SU-DHL-6 (cell line): ENCODE measurements at regions not wholly inside any gene's neighbourhood (a gene's known extent, or its start where the extent isn't known, plus 50 kb on each side); places are given as distances from the start of the nearest gene placed in this dataset.

ENCODE experiments used
- H2AFZ ChIP-seq: fragments of 200-600 bp; sonication (generic); 2 replicates; pipeline ENCODE4 v1.6.1; 2014; ENCODE audit warnings: low read depth, mild to moderate bottlenecking, moderate library complexity, mixed read lengths, antibody characterized with exemption, low read length; ENCODE audit not compliant: severe bottlenecking
- H3F3A ChIP-seq: fragments of 200-600 bp; shearing (Covaris generic); 2 replicates; pipeline ENCODE4 v1.6.0; 2016; ENCODE audit warnings: antibody characterized with exemption, mild to moderate bottlenecking; ENCODE audit not compliant: insufficient read depth
- H3K27ac ChIP-seq: fragments of 200-600 bp; sonication (generic); 2 replicates; pipeline ENCODE4 v1.5.1; 2016; ENCODE audit warnings: low read depth, mild to moderate bottlenecking, low read length, moderate library complexity, mixed read lengths
- H3K27me3 ChIP-seq: fragments of 200-600 bp; sonication (generic), shearing (Covaris generic); 2 replicates; pipeline ENCODE4 v1.6.0; 2014; ENCODE audit warnings: mild to moderate bottlenecking, low read length
- H3K36me3 ChIP-seq: fragments of 200-600 bp; sonication (generic); 2 replicates; pipeline ENCODE4 v1.6.1; 2014; ENCODE audit warnings: mild to moderate bottlenecking, low read length, mixed read lengths
- H3K4me2 ChIP-seq: fragments of 300-600, 200-600 bp; shearing (Covaris generic), sonication (generic); 2 replicates; pipeline ENCODE4 v1.6.0; 2014; ENCODE audit warnings: low read length, low read depth, mild to moderate bottlenecking; ENCODE audit not compliant: poor library complexity, severe bottlenecking
- H3K4me3 ChIP-seq: fragments of 200-600 bp; sonication (generic); 2 replicates; pipeline ENCODE4 v1.5.1; 2014; ENCODE audit warnings: antibody characterized with exemption, low read length, mild to moderate bottlenecking, mixed read lengths; ENCODE audit not compliant: insufficient read depth, poor library complexity, severe bottlenecking
- H3K79me2 ChIP-seq: fragments of 200-600 bp; sonication (generic); 2 replicates; pipeline ENCODE4 v1.6.1; 2014; ENCODE audit warnings: mild to moderate bottlenecking, low read length, moderate library complexity; ENCODE audit not compliant: insufficient read depth
- H3K9ac ChIP-seq: fragments of 200-600 bp; sonication (generic); 2 replicates; pipeline ENCODE4 v1.7.0; 2014; ENCODE audit warnings: mild to moderate bottlenecking, low read length
- H3K9me2 ChIP-seq: fragments of 200-600 bp; sonication (generic); replicated peaks from 2 replicates; pipeline ENCODE4 v1.6.1; 2014; ENCODE audit warnings: low read length; ENCODE audit not compliant: insufficient read depth
- H3K9me3 ChIP-seq: fragments of 200-600 bp; sonication (generic); 2 replicates; pipeline ENCODE4 v1.6.1; 2014; ENCODE audit warnings: low read length, mixed read lengths; ENCODE audit not compliant: insufficient read depth
- H4K20me1 ChIP-seq: fragments of 200-600 bp; sonication (generic); 2 replicates; pipeline ENCODE4 v1.6.1; 2014; ENCODE audit warnings: low read depth, mild to moderate bottlenecking, antibody characterized with exemption, low read length, moderate library complexity, mixed read lengths
- EZH2phosphoT487 ChIP-seq: fragments of 200-600 bp; sonication (generic), shearing (Covaris generic); conservative IDR thresholded peaks from 2 replicates; pipeline ENCODE4 v1.6.1; 2018; ENCODE audit warnings: mild to moderate bottlenecking, antibody characterized with exemption, low read length, moderate library complexity, mixed read lengths
- TF ChIP-seq, protein P1 (sequence below): fragments of 200-600 bp; sonication (generic); IDR thresholded peaks from one replicate; pipeline ENCODE4 v1.5.1; 2017; ENCODE audit warnings: antibody characterized with exemption, mild to moderate bottlenecking, low read length, moderate library complexity; ENCODE audit not compliant: insufficient read depth, poor library complexity, severe bottlenecking

DNA sequence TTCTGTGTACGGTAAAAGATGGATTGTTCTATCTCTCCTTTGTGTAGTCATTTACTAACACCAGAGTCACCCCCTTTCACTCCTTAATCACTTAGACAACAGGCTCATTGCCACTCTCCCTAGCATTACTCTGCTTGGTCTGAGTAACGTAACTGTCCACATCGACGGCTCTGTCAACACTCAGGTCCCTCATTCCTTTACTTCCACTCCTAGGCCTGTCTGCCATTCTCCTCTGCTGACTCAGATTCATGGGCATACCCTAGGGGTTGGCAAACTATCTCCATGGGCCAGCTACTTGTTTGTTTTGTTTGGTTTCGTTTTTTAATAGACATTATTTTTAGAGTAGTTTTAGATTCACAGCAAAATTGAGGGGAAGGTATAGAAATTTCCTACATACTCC is 243.9 kb downstream of the NR4A2 start:
- Histone ChIP-seq H3F3A (no peaks in the 10 kb centered on the region), H3K27ac (no peak overlapping the region), H2AFZ (no peak overlapping the region), H3K79me2 (no peaks in the 10 kb centered on the region), H3K9ac (no peak overlapping the region), H3K4me3 (no peak overlapping the region), H3K9me2 (no peaks in the 10 kb centered on the region), H4K20me1 (no peaks in the 10 kb centered on the region), H3K27me3 (no peaks in the 10 kb centered on the region), H3K4me2 (no peak overlapping the region), H3K9me3 (no peaks in the 10 kb centered on the region), H3K36me3 (no peaks in the 10 kb centered on the region)
- no peak for TF ChIP-seq EZH2phosphoT487
- TF ChIP-seq, protein P1, sequence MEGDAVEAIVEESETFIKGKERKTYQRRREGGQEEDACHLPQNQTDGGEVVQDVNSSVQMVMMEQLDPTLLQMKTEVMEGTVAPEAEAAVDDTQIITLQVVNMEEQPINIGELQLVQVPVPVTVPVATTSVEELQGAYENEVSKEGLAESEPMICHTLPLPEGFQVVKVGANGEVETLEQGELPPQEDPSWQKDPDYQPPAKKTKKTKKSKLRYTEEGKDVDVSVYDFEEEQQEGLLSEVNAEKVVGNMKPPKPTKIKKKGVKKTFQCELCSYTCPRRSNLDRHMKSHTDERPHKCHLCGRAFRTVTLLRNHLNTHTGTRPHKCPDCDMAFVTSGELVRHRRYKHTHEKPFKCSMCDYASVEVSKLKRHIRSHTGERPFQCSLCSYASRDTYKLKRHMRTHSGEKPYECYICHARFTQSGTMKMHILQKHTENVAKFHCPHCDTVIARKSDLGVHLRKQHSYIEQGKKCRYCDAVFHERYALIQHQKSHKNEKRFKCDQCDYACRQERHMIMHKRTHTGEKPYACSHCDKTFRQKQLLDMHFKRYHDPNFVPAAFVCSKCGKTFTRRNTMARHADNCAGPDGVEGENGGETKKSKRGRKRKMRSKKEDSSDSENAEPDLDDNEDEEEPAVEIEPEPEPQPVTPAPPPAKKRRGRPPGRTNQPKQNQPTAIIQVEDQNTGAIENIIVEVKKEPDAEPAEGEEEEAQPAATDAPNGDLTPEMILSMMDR: no peak

DNA sequence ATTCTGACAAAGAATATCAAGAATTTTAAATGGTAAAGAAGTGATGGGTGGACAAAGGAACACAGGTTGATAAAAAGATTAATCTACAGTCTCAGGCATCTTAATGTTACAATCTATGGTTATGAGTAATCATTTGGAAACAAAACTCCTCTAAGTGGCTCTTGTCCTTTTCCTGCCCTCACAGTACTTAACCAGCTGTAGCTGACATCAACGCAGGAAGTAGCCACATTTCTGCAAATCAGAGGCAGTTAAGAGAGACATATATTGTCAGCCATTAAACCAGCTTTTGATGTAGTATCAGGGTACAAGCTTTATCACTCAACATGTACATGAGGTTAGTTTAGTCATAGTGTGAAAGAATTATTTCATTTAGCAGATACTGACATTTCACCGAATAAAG is 244.6 kb downstream of the NR4A2 start:
- Histone ChIP-seq H3K4me3 (no peak overlapping the region), H3K9me2 (no peaks in the 10 kb centered on the region), H3K9me3 (no peaks in the 10 kb centered on the region), H3K4me2 (no peak overlapping the region), H3F3A (no peaks in the 10 kb centered on the region), H3K9ac (no peak overlapping the region), H3K27me3 (no peaks in the 10 kb centered on the region), H2AFZ (no peak overlapping the region), H3K27ac (no peak overlapping the region), H4K20me1 (no peaks in the 10 kb centered on the region), H3K36me3 (no peaks in the 10 kb centered on the region), H3K79me2 (no peaks in the 10 kb centered on the region)
- TF ChIP-seq EZH2phosphoT487: no peak
- TF ChIP-seq, protein P1: no peak

DNA sequence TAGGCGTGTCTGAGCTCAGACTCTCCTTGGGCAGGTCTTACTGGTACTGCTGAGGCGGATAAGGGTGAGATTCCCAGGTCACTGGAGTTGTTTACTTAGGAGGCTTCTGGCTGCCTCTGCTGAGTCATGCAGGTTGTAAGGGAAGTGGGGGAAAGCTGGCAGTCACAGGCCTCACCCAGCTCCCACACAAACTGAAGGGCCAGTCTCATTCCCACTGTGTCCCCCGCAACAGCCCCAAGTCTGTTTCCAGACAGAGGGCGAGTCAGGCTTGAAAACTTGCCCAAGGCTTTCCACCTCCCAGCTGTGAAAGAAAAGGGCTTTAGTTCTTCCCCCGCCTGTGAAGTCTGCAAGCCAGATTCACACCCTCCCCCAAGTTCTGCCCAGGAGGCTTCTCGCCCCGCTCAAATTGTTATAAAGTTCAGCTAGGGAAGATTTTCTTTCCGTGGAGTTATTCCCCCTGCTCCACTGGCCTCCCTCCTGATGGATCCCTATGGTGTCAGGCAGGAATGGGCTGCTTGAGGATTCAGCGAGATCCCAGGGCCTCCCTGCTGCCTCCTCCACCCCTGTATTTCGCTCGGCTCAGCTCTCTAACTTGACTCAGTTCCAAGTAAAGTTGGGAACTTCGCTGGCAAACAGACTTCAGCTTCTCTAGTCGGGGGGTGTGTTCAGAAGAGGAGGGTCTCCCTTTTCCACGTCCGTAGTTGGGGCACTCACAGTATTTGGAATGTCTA is 248.6 kb downstream of the NR4A2 start:
- no peaks in the 10 kb centered on the region for H4K20me1 ChIP-seq
- no peaks in the 10 kb centered on the region for H3F3A ChIP-seq
- H2AFZ ChIP-seq: no peak overlapping the region
- H3K4me2 ChIP-seq: no peak overlapping the region
- no peaks in the 10 kb centered on the region for H3K36me3 ChIP-seq
- H3K9ac ChIP-seq: no peak overlapping the region
- H3K9me3 ChIP-seq: no peaks in the 10 kb centered on the region
- no peak overlapping the region for H3K4me3 ChIP-seq
- H3K9me2 ChIP-seq: no peaks in the 10 kb centered on the region
- H3K79me2 ChIP-seq: no peaks in the 10 kb centered on the region
- no peak overlapping the region for H3K27ac ChIP-seq
- TF ChIP-seq, protein P1: no peak
- no peak for TF ChIP-seq EZH2phosphoT487
- no peaks in the 10 kb centered on the region for H3K27me3 ChIP-seq
